Esophagus squamous epithelium (tissue), 4 donors: ENCODE measurements at regions not wholly inside any gene's neighbourhood (a gene's known extent, or its start where the extent isn't known, plus 50 kb on each side); places are given as distances from the start of the nearest gene placed in this dataset.

Experiments used
- CTCF ChIP-seq, 6 experiments: fragments of 450-650 bp in 4 of 6; fragments of 200-600 bp in 2 of 6; sonication (generic) in 2 of 6; IDR thresholded peaks; one replicate each; pipeline ENCODE4 v1.5.1; 2016 to 2019; ENCODE audit warnings: antibody characterized with exemption in 6 of 6, mild to moderate bottlenecking in 4 of 6, moderate library complexity in 4 of 6
- POLR2A ChIP-seq, 4 donors: fragments of 450-650 bp; IDR thresholded peaks; one replicate each; pipeline ENCODE4 v1.6.1; 2017; ENCODE audit warnings: antibody characterized with exemption in 4 of 4, mild to moderate bottlenecking in 4 of 4, moderate library complexity in 3 of 4

GRCh38 chr5:123763201-123763600 is 251.2 kb downstream of the CSNK1G3 start:
- TF ChIP-seq CTCF (IDR thresholded peaks at IDR 0.05): no peak
- no peak for TF ChIP-seq POLR2A (IDR thresholded peaks at IDR 0.05)
